GM20431 (cell line): ENCODE measurements at regions not wholly inside any gene's neighbourhood (a gene's known extent, or its start where the extent isn't known, plus 50 kb on each side); places are given as distances from the start of the nearest gene placed in this dataset.

Experiments used
- in situ Hi-C: fragments of 300-500 bp; cut with MseI, MboI; formaldehyde crosslinking; loops from one replicate; pipeline ENCODE4 v1.15.0; 2020; ENCODE audit warnings: low sequenced_read_pairs; ENCODE audit not compliant: unreplicated experiment

DNA sequence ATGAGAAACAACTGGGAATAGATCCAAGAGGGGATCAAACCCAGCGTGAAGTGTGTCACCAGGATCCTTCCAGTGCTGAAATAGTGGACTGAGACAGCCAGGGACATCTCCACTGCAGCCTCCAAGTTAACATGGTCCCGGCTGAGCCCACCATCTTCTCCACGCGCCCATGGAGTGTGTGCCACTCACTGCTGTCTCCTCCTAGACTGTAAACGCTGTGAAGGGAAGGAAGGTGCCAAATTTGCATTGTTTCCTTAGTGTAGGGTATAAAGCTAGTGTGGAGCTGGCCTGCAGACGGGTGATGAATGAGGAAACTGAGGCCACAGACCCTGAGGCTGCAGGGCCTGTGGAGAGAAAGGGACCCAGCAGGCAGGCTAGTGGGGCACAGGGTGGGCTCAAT lies 183.6 kb downstream of the FOXD2 start:
- in situ Hi-C loops = no loop called here

DNA sequence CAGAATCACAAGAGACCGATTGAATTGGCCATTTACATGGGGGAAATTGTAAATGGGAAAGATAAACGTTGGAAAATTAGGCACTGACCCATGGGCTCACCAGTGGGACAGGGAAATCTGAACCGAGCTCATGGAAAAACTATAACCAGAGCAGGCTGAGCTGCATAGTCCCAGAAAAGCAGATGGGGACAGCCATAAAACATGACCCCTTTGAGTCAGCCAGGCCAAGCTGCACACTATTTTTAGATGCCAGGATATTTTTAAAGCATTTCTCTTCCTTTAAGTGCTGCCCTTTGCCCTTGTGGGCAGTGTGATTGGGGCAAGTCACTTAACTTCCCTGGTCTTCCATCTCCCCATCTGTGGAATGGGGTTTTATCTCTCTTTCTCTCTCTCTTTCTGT lies 184.1 kb downstream of the FOXD2 start:
- in situ Hi-C loops = no loop called here

- in situ Hi-C loops = no loop called here
Observed at GRCh38 chr1:47622776-47623556, 185.1 kb downstream of the FOXD2 start.

DNA sequence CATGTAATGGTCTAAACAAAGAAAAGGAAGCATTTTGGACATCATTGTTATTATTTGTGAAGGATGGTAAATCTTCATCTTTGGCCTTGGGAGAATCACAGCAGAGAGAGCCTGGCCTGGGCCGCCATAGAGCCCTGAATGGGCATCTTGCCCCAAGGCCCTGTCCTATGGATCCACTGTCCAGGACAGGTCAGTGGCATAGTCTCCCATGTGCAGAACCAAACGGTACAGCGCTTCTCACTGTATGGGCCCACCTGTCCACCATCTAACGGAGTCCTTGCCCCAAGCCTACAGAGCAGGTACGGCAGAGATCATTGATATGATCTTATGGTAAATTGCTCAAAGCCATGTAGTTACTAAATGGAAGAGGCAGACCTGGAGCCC lies 185.7 kb downstream of the FOXD2 start:
- in situ Hi-C loops = no loop called here

GRCh38 chr1:47624531-47624930 lies 186.7 kb downstream of the FOXD2 start:
- in situ Hi-C loops = no loop called here

DNA sequence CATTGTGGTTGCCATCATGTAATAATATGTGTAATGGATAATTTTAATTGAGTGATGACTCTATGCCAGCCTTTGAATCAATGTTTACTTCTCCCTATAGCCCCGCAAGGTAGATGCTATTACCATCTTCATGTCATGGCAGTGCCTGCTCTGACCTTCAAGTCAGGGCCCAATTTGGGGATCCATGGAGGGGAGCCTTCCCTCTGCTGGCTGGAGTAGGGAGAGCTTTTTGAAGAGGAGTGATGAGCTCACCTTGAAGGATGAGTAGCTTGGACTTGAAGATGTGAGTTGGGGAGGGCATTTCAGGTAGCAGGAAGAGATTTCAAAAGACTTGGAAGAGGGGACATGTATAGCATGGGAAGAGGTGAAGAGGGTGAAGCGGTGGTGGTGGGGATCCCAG lies 189.2 kb downstream of the FOXD2 start:
- in situ Hi-C loops = no loop called here

- in situ Hi-C loops = no loop called here
Observed at GRCh38 chr1:47627471-47628370, 189.9 kb downstream of the FOXD2 start.

DNA sequence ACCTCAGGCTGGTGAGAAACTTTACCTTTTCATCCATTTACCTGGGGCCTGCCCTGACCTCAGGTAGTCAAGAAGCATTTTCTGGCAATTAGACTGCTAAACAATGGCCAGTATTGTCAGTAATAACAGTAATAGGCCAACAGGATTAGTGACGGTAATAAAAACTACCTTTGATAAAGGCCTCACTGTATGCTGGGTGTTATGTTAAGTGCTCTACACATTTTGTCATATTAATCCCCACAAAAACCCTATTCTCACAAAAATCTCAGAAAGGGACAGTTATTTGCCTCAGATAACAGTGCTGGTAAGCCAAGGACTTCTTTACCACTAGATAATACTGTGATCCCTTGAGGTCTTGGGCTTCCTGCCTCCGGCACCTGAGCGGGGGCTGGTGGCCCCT lies 191.4 kb downstream of the FOXD2 start:
- in situ Hi-C loops = no loop called here

- in situ Hi-C loops = no loop called here
Observed at GRCh38 chr1:47630346-47630745, 192.5 kb downstream of the FOXD2 start.

- in situ Hi-C loops = no loop called here
Observed at GRCh38 chr1:47631411-47631995, 193.7 kb downstream of the FOXD2 start.

DNA sequence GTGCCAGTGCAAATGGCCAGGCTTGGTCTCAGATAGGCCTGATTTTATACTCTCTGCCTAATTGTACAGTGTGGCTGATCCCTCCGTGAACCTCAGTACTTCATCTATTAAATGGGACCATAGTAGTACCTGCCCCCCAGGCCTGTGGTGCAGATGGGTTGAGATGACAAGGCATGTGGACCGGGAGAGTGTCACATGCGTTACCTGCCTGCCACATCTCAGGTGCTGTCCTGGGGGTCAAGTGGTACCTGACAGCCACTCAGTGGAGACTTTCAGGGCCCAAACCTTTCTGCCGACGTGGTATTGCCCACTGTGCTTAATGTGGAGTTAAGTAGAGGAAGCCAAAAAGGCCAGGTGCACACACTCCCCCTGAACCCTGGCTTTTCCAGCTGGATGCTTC lies 197.3 kb downstream of the FOXD2 start:
- in situ Hi-C loops = no loop called here

GRCh38 chr1:47635597-47635996 lies 197.8 kb downstream of the FOXD2 start:
- in situ Hi-C loops = no loop called here

- in situ Hi-C loops = no loop called here
Observed at GRCh38 chr1:47637111-47637685, 199.4 kb downstream of the FOXD2 start.

GRCh38 chr1:47638240-47638639 lies 200.4 kb downstream of the FOXD2 start:
- in situ Hi-C loops = no loop called here

DNA sequence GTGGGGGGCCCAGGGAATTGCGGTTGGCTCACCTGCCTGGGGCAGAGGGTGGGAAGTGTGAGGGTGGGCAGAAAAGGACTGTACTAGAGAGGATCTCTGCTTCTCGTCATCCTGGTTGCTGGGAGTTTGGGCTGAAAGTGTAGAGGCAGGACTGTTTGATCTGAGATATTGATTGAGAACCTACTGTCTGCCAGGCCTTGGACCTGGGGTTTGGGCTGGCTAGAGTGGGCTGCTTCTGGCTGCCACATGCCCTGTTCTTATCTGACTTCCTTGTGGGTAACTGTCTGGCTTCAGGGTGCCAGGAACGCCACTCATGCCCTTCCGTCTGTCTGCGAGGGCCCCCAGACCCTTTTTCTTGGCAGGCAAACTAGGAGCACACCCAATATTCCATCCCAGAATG lies 200.9 kb downstream of the FOXD2 start:
- in situ Hi-C loops = no loop called here

GRCh38 chr1:47643306-47644211 lies 205.7 kb downstream of the FOXD2 start:
- in situ Hi-C loops = no loop called here

DNA sequence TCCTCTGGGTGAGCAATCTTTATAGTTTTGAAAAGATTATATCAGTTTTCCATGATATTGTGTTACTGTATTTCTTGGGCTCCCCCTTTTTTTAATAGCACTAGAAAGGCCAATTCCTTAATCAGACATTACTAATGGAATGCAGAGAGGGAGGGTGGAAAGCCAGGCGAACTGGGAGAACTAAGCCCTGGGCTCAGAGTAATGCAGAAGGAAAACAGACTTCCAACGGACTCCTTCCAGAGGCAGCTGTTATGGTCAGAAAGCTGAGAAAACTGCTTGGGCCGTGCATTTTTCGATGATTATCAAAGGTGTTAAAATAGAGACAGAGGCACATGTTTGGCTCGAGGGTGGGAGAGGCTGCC lies 206.3 kb downstream of the FOXD2 start:
- in situ Hi-C loops = no loop called here

DNA sequence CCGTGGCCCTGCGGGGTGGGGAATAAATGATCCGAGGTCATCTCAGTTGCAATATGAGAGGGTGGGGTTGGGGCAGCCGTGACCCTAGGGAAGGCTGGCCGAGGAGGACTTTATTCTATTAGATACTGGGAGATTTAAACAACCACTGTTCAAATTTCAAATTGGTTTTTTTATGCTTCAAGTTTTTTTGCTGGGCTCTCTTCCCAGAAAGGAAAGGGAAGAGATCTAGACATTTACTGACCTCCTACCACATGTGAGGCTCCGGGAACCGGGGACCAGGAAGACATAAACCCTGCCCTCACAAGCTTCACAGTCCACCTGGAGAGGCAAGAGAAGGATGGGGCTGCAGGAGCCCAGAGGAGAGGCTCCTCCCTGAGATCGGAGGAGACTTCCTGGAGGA lies 207.3 kb downstream of the FOXD2 start:
- in situ Hi-C loops = no loop called here

DNA sequence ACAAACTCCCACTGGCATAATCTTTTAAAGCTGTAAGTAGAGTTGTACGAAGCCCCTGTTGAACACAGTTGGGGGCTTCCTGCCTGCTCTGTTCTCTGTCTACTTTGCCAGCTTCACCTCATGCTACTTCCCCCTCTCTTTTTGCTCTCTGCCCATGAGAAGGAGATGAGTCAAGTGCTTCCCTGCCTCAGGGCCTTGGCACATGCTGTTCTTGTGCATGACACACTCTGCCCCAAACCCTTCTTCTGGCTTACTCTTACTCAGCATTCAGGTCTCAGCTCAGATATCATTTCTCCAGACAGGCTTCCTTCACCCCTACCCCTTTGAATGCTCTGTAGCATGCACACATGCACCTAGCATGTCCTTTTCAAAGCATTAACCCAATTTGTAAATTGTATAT lies 208.8 kb downstream of the FOXD2 start:
- in situ Hi-C loops = no loop called here

DNA sequence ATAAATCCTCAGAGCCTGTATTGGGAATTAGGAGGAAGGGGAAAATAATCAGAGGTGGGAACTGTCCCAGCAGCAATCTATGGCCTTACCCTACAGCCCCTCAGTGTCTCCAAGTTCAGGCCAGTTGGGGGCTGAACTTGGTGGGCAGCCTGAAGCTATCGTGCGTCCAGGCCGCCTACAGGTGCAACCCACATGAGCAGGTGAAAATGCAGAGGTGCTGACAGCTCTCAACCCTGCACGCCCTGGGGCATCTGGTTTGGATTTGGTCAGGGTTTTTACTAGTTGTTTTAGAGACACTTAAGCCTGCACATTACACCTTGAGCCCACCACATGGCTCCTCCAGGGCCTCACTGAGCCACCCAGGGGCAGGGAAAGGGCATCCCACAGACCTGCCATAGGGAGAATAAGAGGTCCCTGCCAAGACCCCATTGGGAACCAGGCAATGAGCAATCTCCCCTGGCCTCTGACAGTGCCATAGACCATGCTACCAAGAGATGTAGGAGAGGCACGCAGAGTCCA lies 209.5 kb downstream of the FOXD2 start:
- in situ Hi-C loops = no loop called here
